ENCODE measurements at regions not wholly inside any gene's neighbourhood (a gene's known extent, or its start where the extent isn't known, plus 50 kb on each side); places are given as distances from the start of the nearest gene placed in this dataset.

GRCh38 chr15:93708724-93709445, 522.5 kb upstream of the MCTP2 start:
- TF ChIP-seq CREB1 (IDR thresholded peaks at IDR 0.05) (no peak), CREB1 (CRISPR knock-in tag; IDR thresholded peaks at IDR 0.05) (no peak), EZH2 (IDR thresholded peaks at IDR 0.05; ENCODE audit: borderline replicate concordance, low read depth, low read length) (no peak), CTCF (IDR thresholded peaks at IDR 0.05 in 2 of 3, conservative IDR thresholded peaks at IDR 0.05 in 1 of 3; ENCODE audit: insufficient read depth in 2 of 3, low read depth in 1 of 3, low read length in 3 of 3) (no peak), HCFC1 (IDR thresholded peaks at IDR 0.05; ENCODE audit: low read depth, low read length) (no peak), HMG20A (CRISPR knock-in tag; conservative IDR thresholded peaks at IDR 0.05) (no peak), KAT7 (CRISPR knock-in tag; IDR thresholded peaks at IDR 0.05; ENCODE audit: borderline replicate concordance) (no peak), CHD1 (IDR thresholded peaks at IDR 0.05; ENCODE audit: low read length) (no peak), CHD4 (IDR thresholded peaks at IDR 0.05; ENCODE audit: insufficient read depth, insufficient replicate concordance, low read depth, low read length, poor library complexity, severe bottlenecking) (no peak), SRSF1 (IDR thresholded peaks at IDR 0.05; ENCODE audit: low read depth, low read length) (no peak), FOXA1 (IDR thresholded peaks at IDR 0.05; ENCODE audit: borderline replicate concordance) (no peak), BRCA1 (IDR thresholded peaks at IDR 0.05) (no peak), BRCA1 (CRISPR knock-in tag; IDR thresholded peaks at IDR 0.05) (no peak)

Data from K562 (cell line).